H1 (cell line): ENCODE measurements at regions not wholly inside any gene's neighbourhood (a gene's known extent, or its start where the extent isn't known, plus 50 kb on each side); places are given as distances from the start of the nearest gene placed in this dataset.

Experiments
- CTCF ChIA-PET: fragments of 300-600 bp; sonication (Branson Sonifier 250); formaldehyde crosslinking; loops from one replicate; lab custom pipeline; 2021; ENCODE audit not compliant: partially characterized antibody; lab: Charles Lee
- POLR2A ChIA-PET: fragments of 300-600 bp; sonication (Branson Sonifier 250); formaldehyde crosslinking; loops from one replicate; lab custom pipeline; 2021; ENCODE audit warnings: inconsistent platforms; ENCODE audit not compliant: partially characterized antibody; lab: Charles Lee
- DNase-seq, 2 experiments: peaks; one replicate each; pipeline versions ENCODE4 v3.0.0 to v3.0.0-alpha.2; 2010 to 2022; ENCODE audit warnings: low spot score in 2 of 2, low read depth in 1 of 2, mixed read lengths in 1 of 2
- FAIRE-seq: peaks from 2 replicates; lab custom pipeline; 2011; peaks lifted over from hg19 to GRCh38; lab: Jason Lieb, UNC
- H2AFZ ChIP-seq: 2 replicates; pipeline ENCODE4 v1.8.1; 2012; ENCODE audit warnings: low read length, inconsistent platforms
- H2AK5ac ChIP-seq: 2 replicates; pipeline ENCODE4 v1.6.1; 2013; ENCODE audit warnings: low read depth, low read length
- H2BK120ac ChIP-seq: replicated peaks from 2 replicates; pipeline ENCODE3; 2013; ENCODE audit warnings: low read depth, low read length, inconsistent platforms
- H2BK12ac ChIP-seq: 2 replicates; pipeline ENCODE4 v1.6.1; 2013; ENCODE audit warnings: low read depth, low read length
- H2BK15ac ChIP-seq: 2 replicates; pipeline ENCODE4 v1.6.1; 2013; ENCODE audit warnings: low read length
- H2BK20ac ChIP-seq: 2 replicates; pipeline ENCODE4 v1.6.1; 2013; ENCODE audit warnings: low read length
- H2BK5ac ChIP-seq: 2 replicates; pipeline ENCODE4 v1.6.1; 2013; ENCODE audit warnings: low read depth, low read length
- H3K14ac ChIP-seq: 2 replicates; pipeline ENCODE4 v1.6.1; 2013; ENCODE audit warnings: inconsistent platforms; ENCODE audit not compliant: insufficient read length
- H3K18ac ChIP-seq: 2 replicates; pipeline ENCODE4 v1.6.1; 2013; ENCODE audit warnings: low read length; ENCODE audit errors: extremely low read depth
- H3K23ac ChIP-seq: 2 replicates; pipeline ENCODE4 v1.6.1; 2013; ENCODE audit warnings: inconsistent platforms; ENCODE audit not compliant: insufficient read length
- H3K23me2 ChIP-seq: 2 replicates; pipeline ENCODE4 v1.6.1; 2013; ENCODE audit warnings: low read depth, low read length
- H3K27ac ChIP-seq: 2 replicates; pipeline ENCODE4 v1.6.1; 2011; ENCODE audit warnings: low read depth, low read length, inconsistent platforms
- H3K27me3 ChIP-seq, 4 experiments: replicated peaks in 1 of 4; 1 replicate in 1 of 4; 2 replicates in 3 of 4; pipeline versions ENCODE4 v1.6.1 to v1.8.1; 2011 to 2013; ENCODE audit warnings: low read length in 3 of 4, mild to moderate bottlenecking in 3 of 4, inconsistent platforms in 2 of 4, mixed read lengths in 2 of 4, moderate library complexity in 1 of 4; ENCODE audit not compliant: control insufficient read depth in 3 of 4, insufficient read depth in 3 of 4; ENCODE audit errors: extremely low read depth in 1 of 4
- H3K36me3 ChIP-seq, 4 experiments: 2 replicates each; pipeline versions ENCODE4 v1.6.1 to v1.8.1; 2011 to 2013; ENCODE audit warnings: mild to moderate bottlenecking in 4 of 4, low read length in 3 of 4, moderate library complexity in 2 of 4, control low read depth in 1 of 4, inconsistent platforms in 1 of 4; ENCODE audit not compliant: insufficient read depth in 4 of 4, control insufficient read depth in 2 of 4
- H3K4ac ChIP-seq: replicated peaks from 2 replicates; pipeline ENCODE3; 2013; ENCODE audit warnings: low read length, low read depth, mixed read lengths, inconsistent platforms; ENCODE audit not compliant: insufficient read length
- H3K4me1 ChIP-seq, 4 experiments: replicated peaks in 1 of 4; 1 replicate in 1 of 4; 2 replicates in 3 of 4; pipeline versions ENCODE4 v1.6.1 to v1.8.1; 2011 to 2013; ENCODE audit warnings: low read length in 3 of 4, inconsistent platforms in 2 of 4, mixed read lengths in 1 of 4; ENCODE audit not compliant: insufficient read depth in 4 of 4, control insufficient read depth in 3 of 4
- H3K4me2 ChIP-seq, 2 experiments: 2 replicates each; pipeline versions ENCODE4 v1.6.1 to v1.8.1; 2011 to 2013; ENCODE audit warnings: low read depth in 2 of 2, low read length in 2 of 2, control low read depth in 1 of 2, inconsistent platforms in 1 of 2, mild to moderate bottlenecking in 1 of 2; ENCODE audit not compliant: insufficient read depth in 1 of 2
- H3K4me3 ChIP-seq, 4 experiments: fragments of 200-600, 300-600 bp in 1 of 4; sonication (generic), shearing (Covaris generic), sonication (Bioruptor Twin) in 1 of 4; 2 replicates each; pipeline versions ENCODE4 v1.5.1 to v1.8.1; 2011 to 2016; ENCODE audit warnings: low read length in 4 of 4, low read depth in 3 of 4, control low read depth in 2 of 4, inconsistent platforms in 2 of 4, mild to moderate bottlenecking in 2 of 4, mixed read lengths in 1 of 4, moderate library complexity in 1 of 4; ENCODE audit not compliant: insufficient read depth in 2 of 4; ENCODE audit errors: extremely low read depth in 1 of 4
- H3K56ac ChIP-seq: replicated peaks from 2 replicates; pipeline ENCODE3; 2013; ENCODE audit warnings: low read depth, mild to moderate bottlenecking, mixed read lengths, low read length, inconsistent platforms; ENCODE audit not compliant: insufficient read length
- H3K79me1 ChIP-seq: 2 replicates; pipeline ENCODE4 v1.6.1; 2013; ENCODE audit warnings: low read depth, low read length, control low read depth
- H3K79me2 ChIP-seq, 2 experiments: 2 replicates each; pipeline versions ENCODE4 v1.6.1 to v1.8.1; 2012 to 2013; ENCODE audit warnings: low read length in 2 of 2, mild to moderate bottlenecking in 2 of 2, inconsistent platforms in 1 of 2; ENCODE audit not compliant: insufficient read depth in 2 of 2, control insufficient read depth in 1 of 2
- H3K9ac ChIP-seq, 4 experiments: replicated peaks in 1 of 4; 1 replicate in 1 of 4; 2 replicates in 3 of 4; pipeline versions ENCODE4 v1.6.1 to v1.8.1; 2011 to 2013; ENCODE audit warnings: low read depth in 3 of 4, low read length in 3 of 4, control low read depth in 2 of 4, mild to moderate bottlenecking in 2 of 4, moderate library complexity in 2 of 4, inconsistent platforms in 1 of 4; ENCODE audit errors: extremely low read depth in 1 of 4
- H3K9me3 ChIP-seq, 2 experiments: 2 replicates each; pipeline versions ENCODE4 v1.6.1 to v1.8.1; 2012 to 2013; ENCODE audit warnings: mild to moderate bottlenecking in 2 of 2, moderate library complexity in 2 of 2, control low read depth in 1 of 2, inconsistent platforms in 1 of 2, low read depth in 1 of 2, low read length in 1 of 2, mixed read lengths in 1 of 2; ENCODE audit not compliant: insufficient read depth in 2 of 2
- H4K20me1 ChIP-seq, 2 experiments: replicated peaks in 1 of 2; 2 replicates each; pipeline versions ENCODE3 to v1.8.1; 2011 to 2013; ENCODE audit warnings: inconsistent platforms in 2 of 2, low read length in 2 of 2, mild to moderate bottlenecking in 1 of 2; ENCODE audit not compliant: insufficient read depth in 2 of 2, control insufficient read depth in 1 of 2
- H4K5ac ChIP-seq: 2 replicates; pipeline ENCODE4 v1.6.1; 2013; ENCODE audit warnings: low read length, low read depth, mixed read lengths, inconsistent platforms; ENCODE audit not compliant: insufficient read length
- H4K8ac ChIP-seq: 2 replicates; pipeline ENCODE4 v1.8.0; 2013; ENCODE audit warnings: mild to moderate bottlenecking, moderate library complexity, low read length, inconsistent platforms; ENCODE audit not compliant: insufficient read depth; ENCODE audit errors: extremely low read depth
- H4K91ac ChIP-seq: replicated peaks from 2 replicates; pipeline ENCODE3; 2013; ENCODE audit warnings: low read length, mixed read lengths, inconsistent platforms; ENCODE audit not compliant: insufficient read length
- ASH2L ChIP-seq: fragments of 200-600, 300-600 bp; sonication (generic); IDR thresholded peaks from one replicate; pipeline ENCODE4 v1.7.1; 2017; ENCODE audit warnings: low read length
- CBX5 ChIP-seq: fragments of 300-800, 300-1000 bp; sonication (generic); IDR thresholded peaks from 2 replicates; pipeline ENCODE4 v1.7.1; 2016; ENCODE audit warnings: antibody characterized with exemption, low read length, low read depth
- CEBPB ChIP-seq: IDR thresholded peaks from 2 replicates; pipeline ENCODE4 v1.6.1; 2012; ENCODE audit warnings: low read depth, low read length
- FOSL1 ChIP-seq: IDR thresholded peaks from 2 replicates; pipeline ENCODE4 v1.6.1; 2011; ENCODE audit warnings: mild to moderate bottlenecking, low read depth, low read length, moderate library complexity; ENCODE audit not compliant: insufficient read depth
- HDAC2 ChIP-seq, 2 experiments: fragments of 300-600 bp in 1 of 2; sonication (generic) in 1 of 2; IDR thresholded peaks; 2 replicates each; pipeline ENCODE4 v1.6.1; 2011 to 2012; ENCODE audit warnings: low read depth in 2 of 2, low read length in 2 of 2, mild to moderate bottlenecking in 2 of 2, moderate library complexity in 2 of 2, borderline replicate concordance in 1 of 2, inconsistent platforms in 1 of 2
- KDM1A ChIP-seq: fragments of 200-600, 300-600 bp; sonication (generic); IDR thresholded peaks from 2 replicates; pipeline ENCODE4 v1.7.1; 2016; ENCODE audit warnings: mild to moderate bottlenecking, low read length, borderline replicate concordance
- POLR2AphosphoS5 ChIP-seq: IDR thresholded peaks from 2 replicates; pipeline ENCODE4 v1.6.1; 2011; ENCODE audit warnings: low read depth, low read length
- RBBP5 ChIP-seq: IDR thresholded peaks from 2 replicates; pipeline ENCODE4 v1.7.1; 2012; ENCODE audit warnings: low read depth, mild to moderate bottlenecking, inconsistent platforms, low read length, moderate library complexity, borderline replicate concordance
- RFX5 ChIP-seq: IDR thresholded peaks from 2 replicates; pipeline ENCODE4 v1.6.1; 2011; ENCODE audit warnings: low read depth, low read length, improper control_type of control experiment, borderline replicate concordance
- RNF2 ChIP-seq: fragments of 200-900, 300-1000 bp; sonication (generic); IDR thresholded peaks from 2 replicates; pipeline ENCODE4 v1.7.1; 2016; ENCODE audit warnings: borderline replicate concordance, low read depth, mild to moderate bottlenecking, antibody characterized with exemption, low read length; ENCODE audit not compliant: poor library complexity, severe bottlenecking; ENCODE audit errors: missing control alignments
- RXRA ChIP-seq: IDR thresholded peaks from 2 replicates; pipeline ENCODE4 v1.6.1; 2011; ENCODE audit warnings: low read depth, mild to moderate bottlenecking, low read length, moderate library complexity; ENCODE audit not compliant: insufficient read depth
- SIRT6 ChIP-seq: IDR thresholded peaks from one replicate; pipeline ENCODE4 v1.7.1; 2012; ENCODE audit warnings: low read length, inconsistent platforms
- SRF ChIP-seq: IDR thresholded peaks from 2 replicates; pipeline ENCODE4 v1.6.1; 2011; ENCODE audit warnings: mild to moderate bottlenecking, low read depth, low read length, moderate library complexity

- no peak overlapping the region for H3K9ac ChIP-seq
- H4K8ac ChIP-seq, result no peak overlapping the region
- no peak overlapping the region for H2BK12ac ChIP-seq
- H2BK20ac ChIP-seq, result no peak overlapping the region
- H3K23ac ChIP-seq, result no peak overlapping the region
- no peak overlapping the region for H2BK5ac ChIP-seq
- no peak overlapping the region for H3K14ac ChIP-seq
- no peaks in the 10 kb centered on the region for H3K36me3 ChIP-seq
- H3K79me2 ChIP-seq, result no peaks in the 10 kb centered on the region
- H3K27ac ChIP-seq, result no peak overlapping the region
- H3K23me2 ChIP-seq, result no peaks in the 10 kb centered on the region
- FAIRE-seq (no peak), DNase-seq (no peak)
- no peak overlapping the region for H3K4me3 ChIP-seq
- no peak for TF ChIP-seq HDAC2 (IDR thresholded peaks at IDR 0.05; ENCODE audit: borderline replicate concordance in 1 of 2, low read depth in 2 of 2, low read length in 2 of 2)
- TF ChIP-seq RNF2, result no peak
- TF ChIP-seq SRF, result no peak
- TF ChIP-seq SIRT6, result no peak
- no peak for TF ChIP-seq ASH2L
- TF ChIP-seq RBBP5, result no peak
- no peak for TF ChIP-seq RXRA
- TF ChIP-seq CEBPB, result no peak
- TF ChIP-seq CBX5, result no peak
- TF ChIP-seq POLR2AphosphoS5, result no peak
- TF ChIP-seq RFX5, result no peak
- no peak for TF ChIP-seq KDM1A
- TF ChIP-seq FOSL1, result no peak
- POLR2A ChIA-PET, result no interaction called here
- CTCF ChIA-PET, result no interaction called here
- H3K56ac ChIP-seq, result no peak overlapping the region
- no peaks in the 10 kb centered on the region for H3K79me1 ChIP-seq
- H4K91ac ChIP-seq, result no peak overlapping the region
- H3K27me3 ChIP-seq, result no peaks in the 10 kb centered on the region
- H3K4me1 ChIP-seq, result peaks cover 0 to 2% (median 0%) of the 10 kb centered on the region in 4 experiments; a peak in 1 of 7 replicates
- H2AK5ac ChIP-seq, result no peak overlapping the region
- no peak overlapping the region for H2BK15ac ChIP-seq
- no peak overlapping the region for H3K4ac ChIP-seq
- no peak overlapping the region for H3K4me2 ChIP-seq
- no peaks in the 10 kb centered on the region; a peak in 1 of 4 replicates for H3K9me3 ChIP-seq
- no peak overlapping the region for H2AFZ ChIP-seq
- H3K18ac ChIP-seq, result no peak overlapping the region
- no peak overlapping the region for H4K5ac ChIP-seq
- no peak overlapping the region for H2BK120ac ChIP-seq
- H4K20me1 ChIP-seq, result no peaks in the 10 kb centered on the region
Measured at GRCh38 chr21:38145104-38145503, 111.7 kb upstream of the KCNJ15 start.
